MM.1S (cell line): ENCODE measurements at regions not wholly inside any gene's neighbourhood (a gene's known extent, or its start where the extent isn't known, plus 50 kb on each side); places are given as distances from the start of the nearest gene placed in this dataset.

ENCODE experiments used
- EZH2 ChIP-seq: fragments of 300-600 bp; sonication (generic); optimal IDR thresholded peaks from 2 replicates; pipeline ENCODE3; 2017; ENCODE audit warnings: low read depth, mild to moderate bottlenecking, antibody characterized with exemption, low read length, mixed read lengths
- EZH2phosphoT487 ChIP-seq: fragments of 300-600 bp; sonication (generic); IDR thresholded peaks from 2 replicates; pipeline ENCODE4 v1.6.1; 2018; ENCODE audit warnings: antibody characterized with exemption, low read length
- TF ChIP-seq, protein P1 (sequence below): fragments of 300-600 bp; sonication (generic); IDR thresholded peaks from 2 replicates; pipeline ENCODE4 v1.5.1; 2016; ENCODE audit warnings: antibody characterized with exemption, low read length, mixed read lengths

DNA sequence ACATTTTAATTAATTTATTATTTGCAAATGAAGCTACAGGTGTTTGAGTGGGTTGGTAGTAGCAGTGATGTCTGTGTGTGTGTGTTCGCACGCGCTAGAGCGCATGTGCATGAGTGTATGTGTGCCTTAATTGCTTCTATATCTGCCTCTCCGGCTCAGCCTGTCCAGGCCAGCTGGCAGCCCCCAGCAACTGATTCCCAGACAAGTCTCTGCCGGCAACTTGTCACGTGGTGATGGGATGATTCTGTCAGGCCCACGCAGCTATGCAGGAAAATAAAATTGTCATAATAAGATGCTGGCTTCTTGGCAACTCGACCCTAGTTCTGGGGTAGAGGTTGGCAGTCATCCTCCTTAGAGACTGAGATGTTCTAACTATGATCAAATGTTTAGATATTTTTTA is 712.8 kb upstream of the SOX9 start:
- TF ChIP-seq, protein P1, sequence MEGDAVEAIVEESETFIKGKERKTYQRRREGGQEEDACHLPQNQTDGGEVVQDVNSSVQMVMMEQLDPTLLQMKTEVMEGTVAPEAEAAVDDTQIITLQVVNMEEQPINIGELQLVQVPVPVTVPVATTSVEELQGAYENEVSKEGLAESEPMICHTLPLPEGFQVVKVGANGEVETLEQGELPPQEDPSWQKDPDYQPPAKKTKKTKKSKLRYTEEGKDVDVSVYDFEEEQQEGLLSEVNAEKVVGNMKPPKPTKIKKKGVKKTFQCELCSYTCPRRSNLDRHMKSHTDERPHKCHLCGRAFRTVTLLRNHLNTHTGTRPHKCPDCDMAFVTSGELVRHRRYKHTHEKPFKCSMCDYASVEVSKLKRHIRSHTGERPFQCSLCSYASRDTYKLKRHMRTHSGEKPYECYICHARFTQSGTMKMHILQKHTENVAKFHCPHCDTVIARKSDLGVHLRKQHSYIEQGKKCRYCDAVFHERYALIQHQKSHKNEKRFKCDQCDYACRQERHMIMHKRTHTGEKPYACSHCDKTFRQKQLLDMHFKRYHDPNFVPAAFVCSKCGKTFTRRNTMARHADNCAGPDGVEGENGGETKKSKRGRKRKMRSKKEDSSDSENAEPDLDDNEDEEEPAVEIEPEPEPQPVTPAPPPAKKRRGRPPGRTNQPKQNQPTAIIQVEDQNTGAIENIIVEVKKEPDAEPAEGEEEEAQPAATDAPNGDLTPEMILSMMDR = no peak
- no peak for TF ChIP-seq EZH2phosphoT487
- no peak for TF ChIP-seq EZH2
